ENCODE measurements at regions not wholly inside any gene's neighbourhood (a gene's known extent, or its start where the extent isn't known, plus 50 kb on each side); places are given as distances from the start of the nearest gene placed in this dataset.

DNA sequence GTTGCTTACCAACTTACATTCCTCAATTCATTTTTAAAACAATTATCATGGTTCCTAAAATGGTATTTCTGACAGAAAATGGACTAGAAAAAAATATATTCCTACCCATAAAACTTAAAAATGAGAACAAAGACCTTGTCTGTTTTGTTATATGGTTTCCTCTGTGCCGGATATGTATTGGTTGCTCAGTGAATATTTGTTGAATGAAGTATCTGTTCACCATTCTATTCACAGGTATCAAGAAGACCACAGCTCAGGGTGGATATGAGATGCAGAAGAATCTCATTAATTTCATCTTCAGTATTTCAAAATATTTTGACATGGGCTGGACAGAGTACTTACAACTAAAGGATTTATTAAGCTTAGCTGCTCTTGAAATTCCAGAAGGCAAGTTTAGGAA is 58.1 kb downstream of the TUSC7 start:
- H3K9me3 Mint-ChIP-seq (ENCODE audit: unreplicated experiment), result no peaks in the 10 kb centered on the region
- POLR2A ChIA-PET, result no interaction called here
- TF ChIP-seq, protein P1, sequence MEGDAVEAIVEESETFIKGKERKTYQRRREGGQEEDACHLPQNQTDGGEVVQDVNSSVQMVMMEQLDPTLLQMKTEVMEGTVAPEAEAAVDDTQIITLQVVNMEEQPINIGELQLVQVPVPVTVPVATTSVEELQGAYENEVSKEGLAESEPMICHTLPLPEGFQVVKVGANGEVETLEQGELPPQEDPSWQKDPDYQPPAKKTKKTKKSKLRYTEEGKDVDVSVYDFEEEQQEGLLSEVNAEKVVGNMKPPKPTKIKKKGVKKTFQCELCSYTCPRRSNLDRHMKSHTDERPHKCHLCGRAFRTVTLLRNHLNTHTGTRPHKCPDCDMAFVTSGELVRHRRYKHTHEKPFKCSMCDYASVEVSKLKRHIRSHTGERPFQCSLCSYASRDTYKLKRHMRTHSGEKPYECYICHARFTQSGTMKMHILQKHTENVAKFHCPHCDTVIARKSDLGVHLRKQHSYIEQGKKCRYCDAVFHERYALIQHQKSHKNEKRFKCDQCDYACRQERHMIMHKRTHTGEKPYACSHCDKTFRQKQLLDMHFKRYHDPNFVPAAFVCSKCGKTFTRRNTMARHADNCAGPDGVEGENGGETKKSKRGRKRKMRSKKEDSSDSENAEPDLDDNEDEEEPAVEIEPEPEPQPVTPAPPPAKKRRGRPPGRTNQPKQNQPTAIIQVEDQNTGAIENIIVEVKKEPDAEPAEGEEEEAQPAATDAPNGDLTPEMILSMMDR (IDR thresholded peaks at IDR 0.05; ENCODE audit: insufficient read depth in 1 of 2, low read depth in 1 of 2, low read length in 1 of 2, severe bottlenecking in 1 of 2, unreplicated experiment in 1 of 2), result no peak
- no peak for DNase-seq
- H3K27me3 Mint-ChIP-seq (ENCODE audit: insufficient read depth, unreplicated experiment), result peaks cover 4% of the 10 kb centered on the region
- H3K9me3 ChIP-seq, result no peaks in the 10 kb centered on the region
- intact Hi-C loops (cut with micrococcal nuclease; ENCODE audit: unreplicated experiment), result no loop called here
- no peaks in the 10 kb centered on the region for H3K4me1 Mint-ChIP-seq (ENCODE audit: low read depth, unreplicated experiment)
- H3K4me3 Mint-ChIP-seq (ENCODE audit: unreplicated experiment), result no peak overlapping the region
- no peaks in the 10 kb centered on the region for H3K36me3 Mint-ChIP-seq (ENCODE audit: insufficient read depth, unreplicated experiment)
- no peak overlapping the region for H3K4me3 ChIP-seq (ENCODE audit: low read depth, low read length)
- H3K27ac Mint-ChIP-seq (ENCODE audit: unreplicated experiment), result no peak overlapping the region
- H3K4me1 ChIP-seq, result no peaks in the 10 kb centered on the region
- CTCF ChIA-PET, result no interaction called here
- no TSS peak for BruUV-seq (replicated peaks)
- no peaks in the 10 kb centered on the region for H3K36me3 ChIP-seq (ENCODE audit: control insufficient read depth, insufficient read depth, low read length)
- H3K27me3 ChIP-seq (replicated peaks; ENCODE audit: control insufficient read depth, insufficient read depth, low read length), result no peaks in the 10 kb centered on the region

DNA sequence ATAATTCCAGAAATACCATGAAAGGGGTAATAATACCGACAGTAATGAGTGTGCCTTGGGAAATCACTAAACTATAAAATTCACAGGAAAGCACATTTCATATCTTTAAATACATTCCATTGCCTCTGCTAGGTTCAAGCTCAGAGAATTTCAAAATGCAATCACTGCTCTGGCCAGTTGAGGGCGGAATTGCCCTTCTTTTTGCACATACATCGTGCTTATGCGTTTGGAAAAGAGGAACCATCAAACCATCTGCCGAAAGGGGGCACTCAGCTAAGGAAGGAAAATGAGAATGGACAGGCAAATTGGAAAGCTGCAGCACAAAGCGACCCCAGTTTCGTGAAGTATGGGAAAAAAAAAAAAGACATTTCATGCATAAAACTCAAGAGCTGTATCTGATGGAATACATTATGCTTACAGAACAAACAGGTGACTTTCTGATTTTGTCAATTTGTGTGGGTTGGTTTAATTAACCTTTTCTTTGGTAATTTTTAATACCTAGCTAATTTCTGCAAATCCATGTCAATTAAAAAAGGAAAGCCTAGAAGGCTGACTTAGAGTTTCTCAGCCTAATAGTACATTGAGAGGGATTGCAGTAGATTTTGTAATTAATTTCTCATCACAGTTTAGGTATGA is 61.4 kb downstream of the TUSC7 start:
- Mint-ChIP-seq H3K27me3 (ENCODE audit: insufficient read depth, unreplicated experiment) (peaks cover 3% of the 10 kb centered on the region), H3K4me1 (ENCODE audit: low read depth, unreplicated experiment) (no peaks in the 10 kb centered on the region), H3K9me3 (ENCODE audit: unreplicated experiment) (no peaks in the 10 kb centered on the region), H3K36me3 (ENCODE audit: insufficient read depth, unreplicated experiment) (no peaks in the 10 kb centered on the region), H3K4me3 (ENCODE audit: unreplicated experiment) (no peak overlapping the region), H3K27ac (ENCODE audit: unreplicated experiment) (no peak overlapping the region)
- no peak overlapping the region for H3K4me3 ChIP-seq (ENCODE audit: low read depth, low read length)
- no TSS peak for BruUV-seq (replicated peaks)
- no peaks in the 10 kb centered on the region for H3K9me3 ChIP-seq
- intact Hi-C loops (cut with micrococcal nuclease; ENCODE audit: unreplicated experiment), result loop anchor here (1.0 to 5.0 kb wide), 5 partner anchors 86 to 1866 kb away; no protein-coding TSS in a partner anchor
- no peaks in the 10 kb centered on the region for H3K27me3 ChIP-seq (replicated peaks; ENCODE audit: control insufficient read depth, insufficient read depth, low read length)
- no peaks in the 10 kb centered on the region for H3K4me1 ChIP-seq
- CTCF ChIA-PET, result interaction anchor here (0.6 to 1.4 kb wide), 20 partner anchors 9 to 1991 kb away, joined by 3 to 8 read pairs (median 4); no protein-coding TSS in a partner anchor
- peak; percentile 74 to 75 for DNase-seq
- no peaks in the 10 kb centered on the region for H3K36me3 ChIP-seq (ENCODE audit: control insufficient read depth, insufficient read depth, low read length)
- POLR2A ChIA-PET, result no interaction called here
- TF ChIP-seq, protein P1 (IDR thresholded peaks at IDR 0.05; ENCODE audit: insufficient read depth in 1 of 2, low read depth in 1 of 2, low read length in 1 of 2, severe bottlenecking in 1 of 2, unreplicated experiment in 1 of 2), result peak; percentile 81 to 95

DNA sequence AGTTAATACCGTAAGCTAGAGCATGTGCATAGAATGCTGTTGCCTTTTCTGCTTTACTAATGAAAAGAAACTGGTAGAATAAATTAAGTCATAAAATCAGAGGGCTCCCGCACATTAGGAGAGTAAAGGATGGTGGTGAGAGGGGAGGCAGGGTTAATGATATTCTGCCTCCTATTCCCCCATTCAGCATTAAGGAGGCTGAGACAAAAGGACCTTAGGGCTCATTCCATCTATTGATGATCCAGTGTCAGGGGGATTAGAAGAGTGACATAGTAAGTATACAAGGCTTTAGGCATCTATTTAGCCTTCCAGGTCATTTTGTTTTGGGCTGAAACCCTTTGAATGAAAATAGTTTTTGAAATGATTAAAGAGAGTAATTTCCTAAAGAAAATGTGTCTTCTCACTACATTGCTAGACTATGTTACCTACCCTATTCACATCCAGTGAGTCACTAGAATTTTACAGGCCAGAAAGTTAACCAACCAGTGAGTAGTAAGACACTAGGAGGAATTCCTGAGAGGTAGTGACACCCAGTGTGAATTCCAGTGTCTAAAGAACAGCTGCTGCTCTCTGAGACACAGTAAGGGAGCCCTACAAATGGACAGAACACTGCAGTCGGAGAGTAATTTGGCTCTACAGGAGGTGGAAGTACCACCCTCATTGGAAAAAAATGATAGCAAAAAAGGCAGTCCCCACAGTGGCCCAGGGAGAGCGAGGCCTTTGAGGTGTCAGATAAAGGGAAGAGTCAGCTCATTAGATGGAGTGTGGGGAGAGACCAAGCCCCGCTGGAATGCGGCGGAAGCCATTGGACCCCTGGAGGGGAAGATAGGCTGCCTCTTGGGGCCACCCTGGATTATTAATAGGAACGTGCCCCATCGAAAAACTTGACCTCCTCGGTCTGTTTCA is 67.6 kb downstream of the TUSC7 start:
- Mint-ChIP-seq H3K4me1 (ENCODE audit: low read depth, unreplicated experiment) (peaks cover 6% of the 10 kb centered on the region), H3K27me3 (ENCODE audit: insufficient read depth, unreplicated experiment) (peaks cover 14% of the 10 kb centered on the region), H3K9me3 (ENCODE audit: unreplicated experiment) (no peaks in the 10 kb centered on the region), H3K4me3 (ENCODE audit: unreplicated experiment) (no peak overlapping the region), H3K27ac (ENCODE audit: unreplicated experiment) (no peak overlapping the region), H3K36me3 (ENCODE audit: insufficient read depth, unreplicated experiment) (no peaks in the 10 kb centered on the region)
- Histone ChIP-seq H3K4me1 (no peaks in the 10 kb centered on the region), H3K27me3 (replicated peaks; ENCODE audit: control insufficient read depth, insufficient read depth, low read length) (no peaks in the 10 kb centered on the region), H3K4me3 (ENCODE audit: low read depth, low read length) (no peak overlapping the region), H3K9me3 (no peaks in the 10 kb centered on the region), H3K36me3 (ENCODE audit: control insufficient read depth, insufficient read depth, low read length) (no peaks in the 10 kb centered on the region)
- DNase-seq, result no peak
- intact Hi-C loops (cut with micrococcal nuclease; ENCODE audit: unreplicated experiment), result no loop called here
- ChIA-PET POLR2A (no interaction called here), CTCF (interaction anchor here (0.6 kb wide), 1 partner anchor 17 kb away, joined by 11 read pairs; no protein-coding TSS in a partner anchor)
- TF ChIP-seq, protein P1 (IDR thresholded peaks at IDR 0.05; ENCODE audit: insufficient read depth in 1 of 2, low read depth in 1 of 2, low read length in 1 of 2, severe bottlenecking in 1 of 2, unreplicated experiment in 1 of 2), result no peak
- BruUV-seq (replicated peaks), result no TSS peak
